SK-N-SH (cell line): ENCODE measurements at regions not wholly inside any gene's neighbourhood (a gene's known extent, or its start where the extent isn't known, plus 50 kb on each side); places are given as distances from the start of the nearest gene placed in this dataset.

ENCODE experiments used
- RAD21 ChIP-seq: IDR thresholded peaks from 2 replicates; pipeline ENCODE4 v1.6.1; 2012; ENCODE audit warnings: mild to moderate bottlenecking, low read length
- TF ChIP-seq, protein P1 (sequence below): fragments of 200-600 bp; sonication (generic); IDR thresholded peaks from 2 replicates; pipeline ENCODE4 v1.6.1; 2017; ENCODE audit warnings: antibody characterized with exemption, mild to moderate bottlenecking, moderate library complexity
- TF ChIP-seq, protein P2 (sequence below): fragments of 150-350 bp; IDR thresholded peaks from 2 replicates; pipeline ENCODE4 v1.6.1; 2016; ENCODE audit warnings: mild to moderate bottlenecking, low read depth, low read length
- TF ChIP-seq, protein P3 (sequence below): IDR thresholded peaks from 2 replicates; pipeline ENCODE4 v1.4.0; 2012; ENCODE audit warnings: low read depth, borderline replicate concordance

DNA sequence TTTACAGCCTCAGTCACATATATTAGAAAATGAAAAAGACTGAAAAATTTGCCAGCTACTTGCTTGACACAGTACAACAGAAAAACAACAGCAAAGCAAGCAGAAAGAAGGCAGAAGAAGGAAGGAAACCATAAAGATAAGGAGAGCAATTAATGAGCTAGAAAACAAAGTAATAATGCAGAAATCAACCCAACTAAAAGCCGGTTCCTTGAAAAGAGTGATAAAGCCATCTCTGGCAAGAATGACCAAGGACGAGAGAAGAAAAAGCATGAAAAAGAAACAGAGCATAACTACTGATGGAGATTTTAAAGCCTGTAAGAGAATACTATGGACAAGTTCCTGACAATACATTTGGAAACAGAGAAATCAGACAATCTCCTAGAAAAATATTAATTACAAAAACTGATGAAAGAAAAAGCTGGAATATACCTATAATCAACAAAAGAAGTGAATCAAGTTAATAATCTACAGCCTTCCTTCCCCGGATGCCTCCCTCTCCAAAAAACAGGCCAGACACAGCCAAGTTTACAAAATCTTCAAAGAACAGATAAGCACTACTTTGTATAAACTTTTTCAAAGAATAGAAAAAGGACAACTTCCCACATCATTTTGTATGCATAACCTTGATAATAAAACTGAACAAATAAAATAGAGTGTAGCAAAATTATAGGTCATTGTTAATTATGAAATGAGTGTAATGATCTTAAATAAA, 204.0 kb downstream of the BAMBI start:
- TF ChIP-seq, protein P1, sequence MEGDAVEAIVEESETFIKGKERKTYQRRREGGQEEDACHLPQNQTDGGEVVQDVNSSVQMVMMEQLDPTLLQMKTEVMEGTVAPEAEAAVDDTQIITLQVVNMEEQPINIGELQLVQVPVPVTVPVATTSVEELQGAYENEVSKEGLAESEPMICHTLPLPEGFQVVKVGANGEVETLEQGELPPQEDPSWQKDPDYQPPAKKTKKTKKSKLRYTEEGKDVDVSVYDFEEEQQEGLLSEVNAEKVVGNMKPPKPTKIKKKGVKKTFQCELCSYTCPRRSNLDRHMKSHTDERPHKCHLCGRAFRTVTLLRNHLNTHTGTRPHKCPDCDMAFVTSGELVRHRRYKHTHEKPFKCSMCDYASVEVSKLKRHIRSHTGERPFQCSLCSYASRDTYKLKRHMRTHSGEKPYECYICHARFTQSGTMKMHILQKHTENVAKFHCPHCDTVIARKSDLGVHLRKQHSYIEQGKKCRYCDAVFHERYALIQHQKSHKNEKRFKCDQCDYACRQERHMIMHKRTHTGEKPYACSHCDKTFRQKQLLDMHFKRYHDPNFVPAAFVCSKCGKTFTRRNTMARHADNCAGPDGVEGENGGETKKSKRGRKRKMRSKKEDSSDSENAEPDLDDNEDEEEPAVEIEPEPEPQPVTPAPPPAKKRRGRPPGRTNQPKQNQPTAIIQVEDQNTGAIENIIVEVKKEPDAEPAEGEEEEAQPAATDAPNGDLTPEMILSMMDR = no peak
- TF ChIP-seq, protein P2, sequence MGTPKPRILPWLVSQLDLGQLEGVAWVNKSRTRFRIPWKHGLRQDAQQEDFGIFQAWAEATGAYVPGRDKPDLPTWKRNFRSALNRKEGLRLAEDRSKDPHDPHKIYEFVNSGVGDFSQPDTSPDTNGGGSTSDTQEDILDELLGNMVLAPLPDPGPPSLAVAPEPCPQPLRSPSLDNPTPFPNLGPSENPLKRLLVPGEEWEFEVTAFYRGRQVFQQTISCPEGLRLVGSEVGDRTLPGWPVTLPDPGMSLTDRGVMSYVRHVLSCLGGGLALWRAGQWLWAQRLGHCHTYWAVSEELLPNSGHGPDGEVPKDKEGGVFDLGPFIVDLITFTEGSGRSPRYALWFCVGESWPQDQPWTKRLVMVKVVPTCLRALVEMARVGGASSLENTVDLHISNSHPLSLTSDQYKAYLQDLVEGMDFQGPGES = no peak
- TF ChIP-seq, protein P3, sequence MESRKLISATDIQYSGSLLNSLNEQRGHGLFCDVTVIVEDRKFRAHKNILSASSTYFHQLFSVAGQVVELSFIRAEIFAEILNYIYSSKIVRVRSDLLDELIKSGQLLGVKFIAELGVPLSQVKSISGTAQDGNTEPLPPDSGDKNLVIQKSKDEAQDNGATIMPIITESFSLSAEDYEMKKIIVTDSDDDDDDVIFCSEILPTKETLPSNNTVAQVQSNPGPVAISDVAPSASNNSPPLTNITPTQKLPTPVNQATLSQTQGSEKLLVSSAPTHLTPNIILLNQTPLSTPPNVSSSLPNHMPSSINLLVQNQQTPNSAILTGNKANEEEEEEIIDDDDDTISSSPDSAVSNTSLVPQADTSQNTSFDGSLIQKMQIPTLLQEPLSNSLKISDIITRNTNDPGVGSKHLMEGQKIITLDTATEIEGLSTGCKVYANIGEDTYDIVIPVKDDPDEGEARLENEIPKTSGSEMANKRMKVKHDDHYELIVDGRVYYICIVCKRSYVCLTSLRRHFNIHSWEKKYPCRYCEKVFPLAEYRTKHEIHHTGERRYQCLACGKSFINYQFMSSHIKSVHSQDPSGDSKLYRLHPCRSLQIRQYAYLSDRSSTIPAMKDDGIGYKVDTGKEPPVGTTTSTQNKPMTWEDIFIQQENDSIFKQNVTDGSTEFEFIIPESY = no peak
- TF ChIP-seq RAD21 = no peak
